HK-2 (cell line): ENCODE measurements at regions not wholly inside any gene's neighbourhood (a gene's known extent, or its start where the extent isn't known, plus 50 kb on each side); places are given as distances from the start of the nearest gene placed in this dataset.
"Not testable (repeated sequence)": the region's sequence is repeated elsewhere in the genome, so short reads cannot be mapped to it uniquely, and the experiment has no call there.

Experiments used
- DNase-seq: peaks from one replicate; pipeline ENCODE4 v3.0.0-alpha.2; 2018; ENCODE audit not compliant: unreplicated experiment

GRCh38 chr6:102126488-102126887 lies 733.0 kb downstream of the GRIK2 start:
- no peak for DNase-seq

GRCh38 chr6:102127253-102127652 lies 733.7 kb downstream of the GRIK2 start:
- no peak for DNase-seq

GRCh38 chr6:102137859-102138258 lies 744.4 kb downstream of the GRIK2 start:
- DNase-seq = no peak

GRCh38 chr6:102149191-102149590 lies 755.7 kb downstream of the GRIK2 start:
- no peak for DNase-seq

DNA sequence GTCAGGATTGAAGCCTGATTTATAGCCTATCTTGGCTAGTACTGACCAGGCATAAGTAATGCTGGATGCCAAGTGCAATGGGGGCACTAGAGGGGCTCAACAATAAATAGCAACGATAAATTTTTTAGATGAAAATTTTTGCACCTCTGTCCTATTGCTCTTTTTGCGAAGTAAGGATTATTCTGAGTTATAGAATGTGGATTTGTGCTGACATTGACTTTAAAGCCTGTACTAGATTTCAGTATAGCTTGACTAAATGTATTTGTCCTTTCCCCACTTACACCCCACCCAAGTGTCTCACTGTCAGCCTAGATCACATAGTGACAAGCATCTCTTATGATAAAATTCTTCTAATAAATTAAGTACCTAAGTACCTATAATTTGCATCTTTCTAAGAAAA lies 757.0 kb downstream of the GRIK2 start:
- DNase-seq = no peak

DNA sequence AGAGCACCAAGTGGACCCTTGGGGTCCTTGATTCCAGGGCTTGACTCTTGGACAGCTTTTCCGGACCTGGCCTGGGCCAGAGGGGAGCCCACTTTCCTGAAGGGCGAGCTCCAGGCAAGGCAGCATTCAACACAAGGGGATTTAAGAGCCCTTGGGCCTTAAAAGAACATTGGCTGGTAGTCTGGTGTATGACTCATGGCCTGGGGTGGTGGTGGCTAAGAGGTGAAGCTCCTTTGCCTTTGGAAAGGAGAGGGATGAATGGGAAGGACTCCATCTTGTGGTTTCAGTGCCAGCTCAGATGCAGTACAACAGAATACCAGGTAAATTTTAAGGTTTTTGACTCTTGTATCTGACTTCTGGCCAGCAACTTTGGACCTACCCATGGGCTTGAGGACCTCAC lies 760.7 kb downstream of the GRIK2 start:
- DNase-seq = no peak

GRCh38 chr6:102154874-102155273 lies 761.4 kb downstream of the GRIK2 start:
- no peak for DNase-seq

GRCh38 chr6:102169802-102170201 lies 776.3 kb downstream of the GRIK2 start:
- not testable (repeated sequence) for DNase-seq

DNA sequence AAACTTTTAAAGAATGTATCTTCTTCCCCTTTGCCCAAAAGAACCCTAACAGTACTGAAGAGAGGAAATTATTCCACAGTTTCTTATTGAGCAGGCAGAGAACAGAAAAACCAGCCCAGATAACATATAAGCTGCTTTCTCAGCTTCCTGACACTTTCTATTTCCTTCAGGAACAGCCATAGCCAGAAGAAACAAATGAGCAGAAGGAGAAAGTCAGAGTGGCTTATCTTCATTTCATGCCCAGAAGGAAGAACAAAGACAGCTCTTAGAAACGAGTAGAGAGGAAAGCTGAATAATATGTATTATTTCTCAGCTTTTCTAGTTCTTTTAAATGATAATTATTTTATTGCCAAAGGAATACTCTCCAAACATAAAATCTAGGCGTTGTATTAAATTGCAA lies 793.7 kb downstream of the GRIK2 start:
- no peak for DNase-seq

DNA sequence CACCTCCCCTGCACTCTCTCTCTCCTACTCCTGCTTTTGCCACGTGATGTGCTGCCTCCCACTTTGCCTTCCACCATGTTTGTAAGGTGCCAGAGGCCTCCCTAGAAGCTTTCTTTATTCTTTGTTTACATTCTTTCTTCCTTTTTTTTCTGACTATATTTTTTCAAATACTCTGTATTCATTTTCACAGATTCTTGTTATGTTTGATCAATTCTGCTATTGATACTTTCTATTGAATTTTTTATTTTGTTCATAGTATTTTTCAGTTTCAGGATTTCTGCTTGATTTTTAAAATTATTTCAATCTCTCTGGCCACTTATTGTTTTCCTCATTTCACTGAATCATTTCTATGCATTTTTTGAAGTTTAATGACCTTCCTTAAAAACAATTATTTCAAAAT lies 801.8 kb downstream of the GRIK2 start:
- DNase-seq = no peak

GRCh38 chr6:102197211-102197610 lies 803.7 kb downstream of the GRIK2 start:
- DNase-seq = peak; percentile 8

- no peak for DNase-seq
These were observed 810.8 kb downstream of the GRIK2 start for GRCh38 chr6:102204351-102204750.

GRCh38 chr6:102215425-102215824 lies 821.9 kb downstream of the GRIK2 start:
- no peak for DNase-seq

GRCh38 chr6:102216232-102216631 lies 822.7 kb downstream of the GRIK2 start:
- no peak for DNase-seq

DNA sequence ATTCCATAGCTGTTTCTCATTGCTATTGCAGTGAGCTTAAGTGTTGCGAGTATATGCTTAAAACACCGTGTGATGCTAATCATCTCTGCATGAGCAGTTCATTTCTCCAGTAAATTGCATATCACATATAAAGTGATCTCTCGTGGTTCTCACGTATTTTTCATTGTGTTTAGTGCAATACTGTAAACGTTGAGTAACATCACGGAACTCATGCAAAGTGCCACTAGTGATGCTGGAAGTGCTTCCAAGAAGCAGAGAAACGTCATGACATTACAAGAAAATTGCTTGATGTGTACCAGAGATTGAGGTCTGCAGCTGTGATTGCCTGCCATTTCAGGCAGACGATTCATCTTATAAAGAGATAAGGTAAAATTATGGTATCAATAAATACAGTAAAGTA lies 830.4 kb downstream of the GRIK2 start:
- DNase-seq = no peak

DNA sequence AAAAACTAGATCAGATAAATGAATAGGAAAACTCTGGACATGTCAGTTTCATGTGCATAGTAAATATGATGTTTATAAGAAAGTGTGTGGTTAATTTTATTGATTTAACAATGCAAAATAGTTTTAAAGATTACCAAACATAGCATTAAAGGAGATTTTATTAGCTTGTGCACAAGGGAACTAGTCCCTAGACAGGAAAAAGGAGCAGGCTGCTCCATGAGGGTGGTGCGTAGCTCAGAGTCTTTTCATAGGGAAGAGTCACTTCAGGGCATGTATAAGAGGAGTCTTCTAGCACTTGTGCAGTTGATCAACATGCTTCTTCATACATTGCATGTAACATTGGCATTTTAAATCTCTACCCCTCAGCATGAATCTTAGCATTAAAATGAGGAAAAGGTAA lies 835.8 kb downstream of the GRIK2 start:
- no peak for DNase-seq
